Liver (tissue), 8 donors: ENCODE measurements at regions not wholly inside any gene's neighbourhood (a gene's known extent, or its start where the extent isn't known, plus 50 kb on each side); places are given as distances from the start of the nearest gene placed in this dataset.

Experiments used
- DNase-seq: peaks from one replicate; pipeline ENCODE4 v3.0.0-alpha.2; 2017; ENCODE audit warnings: low spot score
- H3K27ac ChIP-seq, 2 donors: one replicate each; pipeline ENCODE4 v1.7.0; 2013; ENCODE audit warnings: inconsistent platforms in 2 of 2, low read length in 2 of 2, control low read depth in 1 of 2, low read depth in 1 of 2, mild to moderate bottlenecking in 1 of 2
- H3K27me3 ChIP-seq, 4 donors: one replicate each; pipeline versions ENCODE4 v1.6.1 to v1.7.0; 2013; ENCODE audit warnings: low read length in 3 of 4, inconsistent platforms in 1 of 4, mild to moderate bottlenecking in 1 of 4, moderate library complexity in 1 of 4; ENCODE audit not compliant: control insufficient read depth in 4 of 4, insufficient read depth in 4 of 4
- H3K36me3 ChIP-seq, 4 donors: one replicate each; pipeline versions ENCODE4 v1.6.1 to v1.7.0; 2013; ENCODE audit warnings: low read length in 3 of 4, mild to moderate bottlenecking in 3 of 4, low read depth in 1 of 4, moderate library complexity in 1 of 4; ENCODE audit not compliant: control insufficient read depth in 4 of 4, insufficient read depth in 3 of 4
- H3K4me1 ChIP-seq, 4 donors: one replicate each; pipeline versions ENCODE4 v1.6.1 to v1.7.0; 2013; ENCODE audit warnings: low read length in 3 of 4, mild to moderate bottlenecking in 3 of 4, moderate library complexity in 1 of 4; ENCODE audit not compliant: control insufficient read depth in 4 of 4, insufficient read depth in 4 of 4
- H3K4me3 ChIP-seq, 3 donors: one replicate each; pipeline versions ENCODE4 v1.6.1 to v1.7.0; 2013; ENCODE audit warnings: low read length in 3 of 3, control low read depth in 1 of 3, low read depth in 1 of 3, mild to moderate bottlenecking in 1 of 3
- H3K9ac ChIP-seq, 2 donors: one replicate each; pipeline ENCODE4 v1.7.0; 2013; ENCODE audit warnings: low read length in 2 of 2, mild to moderate bottlenecking in 2 of 2, moderate library complexity in 2 of 2, control low read depth in 1 of 2, low read depth in 1 of 2
- H3K9me3 ChIP-seq, 4 donors: one replicate each; pipeline versions ENCODE4 v1.6.1 to v1.7.0; 2013; ENCODE audit warnings: low read length in 3 of 4; ENCODE audit not compliant: control insufficient read depth in 4 of 4
- CTCF ChIP-seq: fragments of 150-350 bp; IDR thresholded peaks from 2 replicates; pipeline ENCODE4 v1.5.1; 2017; ENCODE audit warnings: improper control_type of control experiment, low read depth, low read length; ENCODE audit not compliant: missing input control
- EGR1 ChIP-seq, 2 donors: IDR thresholded peaks; 2 replicates each; pipeline ENCODE4 v1.6.1; 2016 to 2018; ENCODE audit warnings: antibody characterized with exemption in 2 of 2, low read depth in 2 of 2
- FOXA1 ChIP-seq: IDR thresholded peaks from 2 replicates; pipeline ENCODE4 v1.6.1; 2016; ENCODE audit warnings: antibody characterized with exemption
- HNF4A ChIP-seq, 2 donors: conservative IDR thresholded peaks; 2 replicates each; pipeline ENCODE4 v1.6.1; 2016; ENCODE audit warnings: antibody characterized with exemption in 2 of 2, mild to moderate bottlenecking in 2 of 2
- HNF4G ChIP-seq: IDR thresholded peaks from 2 replicates; pipeline ENCODE4 v1.6.1; 2016; ENCODE audit warnings: antibody characterized with exemption
- JUND ChIP-seq, 2 donors: IDR thresholded peaks; 2 replicates each; pipeline ENCODE4 v1.6.1; 2016; ENCODE audit warnings: antibody characterized with exemption in 2 of 2
- MAX ChIP-seq: IDR thresholded peaks from 2 replicates; pipeline ENCODE4 v1.6.1; 2016; ENCODE audit warnings: antibody characterized with exemption
- NR2F2 ChIP-seq: IDR thresholded peaks from 2 replicates; pipeline ENCODE4 v1.6.1; 2016; ENCODE audit warnings: antibody characterized with exemption
- RAD21 ChIP-seq, 2 donors: IDR thresholded peaks; 2 replicates each; pipeline ENCODE4 v1.6.1; 2016; ENCODE audit warnings: antibody characterized with exemption in 2 of 2, mild to moderate bottlenecking in 2 of 2
- REST ChIP-seq: IDR thresholded peaks from 2 replicates; pipeline ENCODE4 v1.6.1; 2016; ENCODE audit warnings: antibody characterized with exemption, mild to moderate bottlenecking
- RXRA ChIP-seq, 2 donors: IDR thresholded peaks; 2 replicates each; pipeline ENCODE4 v1.6.1; 2017 to 2018; ENCODE audit warnings: antibody characterized with exemption in 2 of 2, mild to moderate bottlenecking in 1 of 2
- SP1 ChIP-seq: IDR thresholded peaks from 2 replicates; pipeline ENCODE4 v1.6.1; 2018; ENCODE audit warnings: antibody characterized with exemption, mild to moderate bottlenecking
- YY1 ChIP-seq: IDR thresholded peaks from 2 replicates; pipeline ENCODE4 v1.6.1; 2016; ENCODE audit warnings: antibody characterized with exemption, mild to moderate bottlenecking
- WGBS: extraction: QIAGEN DNeasy Blood & Tissue Kit; methylation state at CpG from one replicate; pipeline ENCODE4 v1.1.7; 2013; 5-methylcytosine and 5-hydroxymethylcytosine counted together
- donor health status: healthy.
- donor health status: healthy.
- donor health status: healthy.
- donor health status: healthy.
- donor health status: healthy.

- no peak for TF ChIP-seq SP1
- TF ChIP-seq YY1 = no peak
- no peak for TF ChIP-seq MAX
- no peak for TF ChIP-seq FOXA1
- TF ChIP-seq EGR1 (IDR thresholded peaks at IDR 0.05; ENCODE audit: low read depth in 2 of 2) = no peak
- no peak for TF ChIP-seq REST
- TF ChIP-seq RXRA (IDR thresholded peaks at IDR 0.05) = no peak
- no peak for TF ChIP-seq JUND (IDR thresholded peaks at IDR 0.05)
- TF ChIP-seq HNF4A (conservative IDR thresholded peaks at IDR 0.05) = no peak
- TF ChIP-seq NR2F2 = no peak
- TF ChIP-seq CTCF = no peak
- TF ChIP-seq RAD21 (IDR thresholded peaks at IDR 0.05) = no peak
- TF ChIP-seq HNF4G = no peak
Measured at GRCh38 chr4:176981074-176981473, 188.4 kb upstream of the VEGFC start.

GRCh38 chr4:176981551-176981950 is 188.8 kb upstream of the VEGFC start:
- no peak overlapping the region for H3K27ac ChIP-seq
- H3K36me3 ChIP-seq = no peaks in the 10 kb centered on the region
- H3K9ac ChIP-seq = no peak overlapping the region
- no peaks in the 10 kb centered on the region for H3K4me1 ChIP-seq
- TF ChIP-seq SP1 (no peak), NR2F2 (no peak), REST (no peak), FOXA1 (no peak), RAD21 (IDR thresholded peaks at IDR 0.05) (no peak), YY1 (no peak)
- no peaks in the 10 kb centered on the region for H3K27me3 ChIP-seq
- no peak for DNase-seq
- no peaks in the 10 kb centered on the region for H3K9me3 ChIP-seq
- 43% methylated on average over 2 of the region's 2 CpGs for WGBS
- H3K4me3 ChIP-seq = no peak overlapping the region

More at GRCh38 chr4:176981074-176981473, 188.4 kb upstream of the VEGFC start:
- Histone ChIP-seq H3K9me3 (no peaks in the 10 kb centered on the region), H3K27ac (no peak overlapping the region), H3K4me1 (no peaks in the 10 kb centered on the region), H3K27me3 (no peaks in the 10 kb centered on the region), H3K36me3 (no peaks in the 10 kb centered on the region), H3K4me3 (no peak overlapping the region), H3K9ac (no peak overlapping the region)
- no peak for DNase-seq
